Nephron progenitor cell (in vitro differentiated cells): ENCODE measurements at regions not wholly inside any gene's neighbourhood (a gene's known extent, or its start where the extent isn't known, plus 50 kb on each side); places are given as distances from the start of the nearest gene placed in this dataset.

Source experiments
- DNase-seq: peaks from one replicate; pipeline ENCODE4 v3.0.0; 2021
- H3K27ac Mint-ChIP-seq: 2 replicates; pipeline ENCODE4 v1.8.0; 2021; ENCODE audit warnings: mild to moderate bottlenecking, moderate library complexity, mixed read lengths
- H3K27me3 Mint-ChIP-seq: 2 replicates; pipeline ENCODE4 v1.8.0; 2021; ENCODE audit warnings: mild to moderate bottlenecking, low read depth, mixed read lengths; ENCODE audit not compliant: poor library complexity
- H3K36me3 Mint-ChIP-seq: 2 replicates; pipeline ENCODE4 v1.8.0; 2021; ENCODE audit warnings: low read depth, mixed read lengths
- H3K4me1 Mint-ChIP-seq: 2 replicates; pipeline ENCODE4 v1.8.0; 2021; ENCODE audit warnings: mixed read lengths
- H3K4me3 Mint-ChIP-seq: 2 replicates; pipeline ENCODE4 v1.8.0; 2021; ENCODE audit warnings: mild to moderate bottlenecking, moderate library complexity, mixed read lengths
- H3K9me3 Mint-ChIP-seq: 2 replicates; pipeline ENCODE4 v1.8.0; 2021; ENCODE audit warnings: mild to moderate bottlenecking, moderate library complexity, mixed read lengths
- CTCF ChIP-seq: fragments of 200-600 bp; sonication (generic); IDR thresholded peaks from 2 replicates; pipeline ENCODE4 v1.5.0; 2021; ENCODE audit warnings: antibody characterized with exemption

- no peaks in the 10 kb centered on the region for H3K4me1 Mint-ChIP-seq
- no peaks in the 10 kb centered on the region for H3K9me3 Mint-ChIP-seq
- H3K27ac Mint-ChIP-seq, result no peak overlapping the region
- H3K36me3 Mint-ChIP-seq, result no peaks in the 10 kb centered on the region
- H3K4me3 Mint-ChIP-seq, result no peak overlapping the region
- no peak for DNase-seq
- TF ChIP-seq CTCF, result no peak
- H3K27me3 Mint-ChIP-seq, result peaks cover 6% of the 10 kb centered on the region
These were observed 206.5 kb upstream of the ADGRL2 start for GRCh38 chr1:81594206-81594605.

DNA sequence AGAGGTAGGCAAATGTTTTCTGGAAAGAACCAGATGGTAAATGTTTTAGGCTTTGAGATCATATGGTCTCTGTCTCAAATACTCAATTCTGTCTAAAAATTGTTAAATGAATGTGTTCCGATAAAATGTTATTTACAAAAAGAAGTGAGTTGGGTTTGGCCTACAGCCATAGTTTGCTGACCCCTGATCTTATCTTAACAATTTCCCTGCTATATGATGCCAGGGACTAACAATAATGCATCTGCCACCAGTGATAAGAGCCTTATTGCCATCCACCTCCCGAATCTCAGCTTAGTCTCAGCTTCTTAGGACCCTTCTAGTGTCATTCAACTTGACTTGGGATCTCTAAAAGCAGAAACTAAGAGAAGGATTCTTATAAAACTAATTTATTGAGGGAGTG, 208.5 kb upstream of the ADGRL2 start:
- Mint-ChIP-seq H3K27ac (no peak overlapping the region), H3K4me3 (no peak overlapping the region), H3K36me3 (no peaks in the 10 kb centered on the region), H3K9me3 (no peaks in the 10 kb centered on the region), H3K27me3 (peaks cover 6% of the 10 kb centered on the region), H3K4me1 (no peaks in the 10 kb centered on the region)
- no peak for DNase-seq
- no peak for TF ChIP-seq CTCF

- no peak for DNase-seq
- Mint-ChIP-seq H3K9me3 (no peaks in the 10 kb centered on the region), H3K27ac (no peak overlapping the region)
These were observed 210.6 kb upstream of the ADGRL2 start for GRCh38 chr1:81590171-81590570.

DNA sequence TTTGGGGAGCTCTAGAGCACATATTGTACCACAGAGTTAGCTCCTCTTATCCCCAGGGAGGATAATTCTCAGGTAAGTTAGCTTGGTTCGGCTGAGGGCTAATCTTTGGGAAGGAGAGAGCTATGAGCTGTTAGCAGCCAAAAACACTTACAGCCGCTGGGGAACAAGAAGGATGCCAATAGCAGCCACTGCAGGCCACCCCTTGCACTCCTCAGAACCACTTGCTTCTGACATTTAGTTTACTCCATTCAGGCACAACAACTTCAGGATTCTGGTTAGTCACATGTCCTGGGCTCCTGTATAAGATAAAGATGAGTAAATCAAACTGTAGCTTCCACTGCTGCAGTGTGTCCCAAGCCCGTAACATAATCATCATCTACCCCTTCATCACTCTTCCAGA, 212.6 kb upstream of the ADGRL2 start:
- Mint-ChIP-seq H3K9me3 (no peaks in the 10 kb centered on the region), H3K36me3 (no peaks in the 10 kb centered on the region), H3K4me3 (no peak overlapping the region), H3K27me3 (peaks cover 3% of the 10 kb centered on the region), H3K4me1 (peaks cover 31% of the 10 kb centered on the region), H3K27ac (no peak overlapping the region)
- DNase-seq, result no peak
- no peak for TF ChIP-seq CTCF

More at GRCh38 chr1:81590171-81590570, 210.6 kb upstream of the ADGRL2 start:
- TF ChIP-seq CTCF, result no peak
- Mint-ChIP-seq H3K36me3 (no peaks in the 10 kb centered on the region), H3K4me1 (peaks cover 11% of the 10 kb centered on the region), H3K4me3 (no peak overlapping the region), H3K27me3 (peaks cover 3% of the 10 kb centered on the region)

GRCh38 chr1:81587426-81587825, 213.3 kb upstream of the ADGRL2 start:
- no peak for TF ChIP-seq CTCF
- Mint-ChIP-seq H3K27ac (no peak overlapping the region), H3K9me3 (no peaks in the 10 kb centered on the region), H3K4me1 (peaks cover 38% of the 10 kb centered on the region), H3K4me3 (no peak overlapping the region), H3K36me3 (no peaks in the 10 kb centered on the region), H3K27me3 (no peaks in the 10 kb centered on the region)
- DNase-seq, result no peak

GRCh38 chr1:81585371-81585770, 215.4 kb upstream of the ADGRL2 start:
- DNase-seq, result no peak
- Mint-ChIP-seq H3K36me3 (no peaks in the 10 kb centered on the region), H3K27me3 (peaks cover 1% of the 10 kb centered on the region), H3K4me1 (peaks cover 48% of the 10 kb centered on the region), H3K27ac (peak overlapping the region; percentile 70), H3K9me3 (no peaks in the 10 kb centered on the region), H3K4me3 (no peak overlapping the region)
- no peak for TF ChIP-seq CTCF
